ENCODE measurements at regions not wholly inside any gene's neighbourhood (a gene's known extent, or its start where the extent isn't known, plus 50 kb on each side); places are given as distances from the start of the nearest gene placed in this dataset.

DNA sequence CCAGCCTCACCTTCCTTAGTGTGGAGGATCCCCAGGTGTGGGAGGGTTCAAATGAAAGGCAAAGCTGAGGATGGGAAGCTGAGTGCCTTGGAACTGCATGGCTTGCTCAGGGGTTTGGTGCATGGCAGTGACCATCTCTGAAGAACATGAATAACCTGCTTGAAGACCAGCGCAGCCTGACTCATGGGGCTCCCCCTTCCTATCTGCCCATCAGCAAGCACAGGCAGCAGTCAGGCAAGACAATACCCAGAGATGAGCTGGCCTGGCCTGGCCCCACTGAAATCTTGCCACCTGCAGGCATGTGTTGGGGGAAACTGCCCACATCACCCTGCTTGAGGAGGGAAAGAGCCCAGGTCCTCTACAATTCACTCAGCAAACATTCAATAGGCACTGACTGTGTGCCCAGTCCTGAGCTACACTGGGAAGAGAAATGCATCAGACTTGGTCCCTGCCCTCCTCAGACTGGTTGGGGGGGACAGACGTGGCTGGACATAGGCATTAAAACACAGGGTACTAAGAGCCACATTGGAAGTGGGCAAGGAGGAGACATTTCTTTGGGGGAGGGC lies 105.0 kb upstream of the ALDH1B1 start:
- no peaks in the 10 kb centered on the region for H3K79me2 ChIP-seq (ENCODE audit: low read length)
- H3K27ac ChIP-seq (ENCODE audit: low read length): no peak overlapping the region
- TF ChIP-seq, protein P1, sequence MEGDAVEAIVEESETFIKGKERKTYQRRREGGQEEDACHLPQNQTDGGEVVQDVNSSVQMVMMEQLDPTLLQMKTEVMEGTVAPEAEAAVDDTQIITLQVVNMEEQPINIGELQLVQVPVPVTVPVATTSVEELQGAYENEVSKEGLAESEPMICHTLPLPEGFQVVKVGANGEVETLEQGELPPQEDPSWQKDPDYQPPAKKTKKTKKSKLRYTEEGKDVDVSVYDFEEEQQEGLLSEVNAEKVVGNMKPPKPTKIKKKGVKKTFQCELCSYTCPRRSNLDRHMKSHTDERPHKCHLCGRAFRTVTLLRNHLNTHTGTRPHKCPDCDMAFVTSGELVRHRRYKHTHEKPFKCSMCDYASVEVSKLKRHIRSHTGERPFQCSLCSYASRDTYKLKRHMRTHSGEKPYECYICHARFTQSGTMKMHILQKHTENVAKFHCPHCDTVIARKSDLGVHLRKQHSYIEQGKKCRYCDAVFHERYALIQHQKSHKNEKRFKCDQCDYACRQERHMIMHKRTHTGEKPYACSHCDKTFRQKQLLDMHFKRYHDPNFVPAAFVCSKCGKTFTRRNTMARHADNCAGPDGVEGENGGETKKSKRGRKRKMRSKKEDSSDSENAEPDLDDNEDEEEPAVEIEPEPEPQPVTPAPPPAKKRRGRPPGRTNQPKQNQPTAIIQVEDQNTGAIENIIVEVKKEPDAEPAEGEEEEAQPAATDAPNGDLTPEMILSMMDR (IDR thresholded peaks at IDR 0.05; ENCODE audit: low read depth, low read length): no peak
- TF ChIP-seq EZH2phosphoT487 (IDR thresholded peaks at IDR 0.05; ENCODE audit: low read depth): no peak
- H3K36me3 ChIP-seq (replicated peaks; ENCODE audit: low read depth, low read length): no peaks in the 10 kb centered on the region
- H2AFZ ChIP-seq (ENCODE audit: low read depth, low read length): no peak overlapping the region
- H3K4me2 ChIP-seq (ENCODE audit: low read length): no peak overlapping the region
- H3K9ac ChIP-seq (ENCODE audit: low read length): no peak overlapping the region
- no peak overlapping the region for H3K4me3 ChIP-seq (ENCODE audit: low read length)
- H3K27me3 ChIP-seq (ENCODE audit: low read depth, low read length): no peaks in the 10 kb centered on the region
- H3K9me3 ChIP-seq (ENCODE audit: insufficient read depth, low read length): no peaks in the 10 kb centered on the region
- no peaks in the 10 kb centered on the region for H3K4me1 ChIP-seq (ENCODE audit: low read length)
- H4K20me1 ChIP-seq (ENCODE audit: insufficient read depth, low read length): no peaks in the 10 kb centered on the region

DNA sequence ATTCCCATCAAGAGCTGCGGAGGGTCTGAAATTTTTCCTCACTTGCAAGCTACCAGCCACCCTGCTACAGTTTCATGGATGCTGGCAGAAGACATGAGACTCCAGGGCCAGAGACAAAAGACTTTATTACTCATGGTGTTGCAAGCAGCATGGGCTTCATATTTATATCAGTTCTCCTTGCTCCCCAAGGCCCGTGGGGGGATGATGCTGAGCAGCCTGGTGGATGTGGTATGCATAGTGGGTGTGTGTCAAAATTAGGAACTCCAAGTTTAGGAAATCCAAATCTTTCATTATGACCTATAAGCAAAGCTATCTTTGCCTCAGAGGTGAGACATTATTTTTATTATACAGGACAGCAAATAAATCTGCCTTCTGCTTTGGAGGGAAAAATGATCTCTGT lies 105.7 kb upstream of the ALDH1B1 start:
- Histone ChIP-seq H3K79me2 (ENCODE audit: low read length) (no peaks in the 10 kb centered on the region), H3K9me3 (ENCODE audit: insufficient read depth, low read length) (no peaks in the 10 kb centered on the region), H3K4me3 (ENCODE audit: low read length) (no peak overlapping the region), H3K4me2 (ENCODE audit: low read length) (no peak overlapping the region), H2AFZ (ENCODE audit: low read depth, low read length) (no peak overlapping the region), H3K36me3 (replicated peaks; ENCODE audit: low read depth, low read length) (no peaks in the 10 kb centered on the region), H3K27ac (ENCODE audit: low read length) (no peak overlapping the region), H4K20me1 (ENCODE audit: insufficient read depth, low read length) (no peaks in the 10 kb centered on the region), H3K9ac (ENCODE audit: low read length) (no peak overlapping the region), H3K27me3 (ENCODE audit: low read depth, low read length) (no peaks in the 10 kb centered on the region), H3K4me1 (ENCODE audit: low read length) (no peaks in the 10 kb centered on the region)
- no peak for TF ChIP-seq EZH2phosphoT487 (IDR thresholded peaks at IDR 0.05; ENCODE audit: low read depth)
- TF ChIP-seq, protein P1 (IDR thresholded peaks at IDR 0.05; ENCODE audit: low read depth, low read length): no peak

DNA sequence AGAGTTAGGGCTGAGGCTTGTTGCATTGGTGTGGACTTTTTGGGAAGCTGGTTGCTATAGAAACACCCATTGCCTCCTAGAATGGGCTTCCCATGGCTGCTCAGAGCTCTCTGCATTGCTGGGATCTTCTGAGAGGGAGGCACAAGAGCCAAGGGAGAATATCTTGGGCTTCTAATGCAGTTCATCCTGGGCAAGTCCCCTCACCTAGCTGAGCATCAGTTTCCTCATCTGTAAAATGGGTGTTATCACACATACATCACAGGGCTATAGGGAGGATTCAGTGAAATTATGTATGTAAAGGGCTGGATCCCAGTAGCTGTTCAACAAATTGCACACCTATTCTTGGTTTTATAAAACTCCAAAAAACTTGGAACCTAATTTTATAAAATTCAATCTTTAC lies 106.1 kb upstream of the ALDH1B1 start:
- Histone ChIP-seq H3K9ac (ENCODE audit: low read length) (no peak overlapping the region), H3K36me3 (replicated peaks; ENCODE audit: low read depth, low read length) (no peaks in the 10 kb centered on the region), H3K79me2 (ENCODE audit: low read length) (no peaks in the 10 kb centered on the region), H3K27ac (ENCODE audit: low read length) (no peak overlapping the region), H3K4me2 (ENCODE audit: low read length) (no peak overlapping the region), H3K4me3 (ENCODE audit: low read length) (no peak overlapping the region), H4K20me1 (ENCODE audit: insufficient read depth, low read length) (no peaks in the 10 kb centered on the region), H3K9me3 (ENCODE audit: insufficient read depth, low read length) (no peaks in the 10 kb centered on the region), H3K4me1 (ENCODE audit: low read length) (no peaks in the 10 kb centered on the region), H3K27me3 (ENCODE audit: low read depth, low read length) (no peaks in the 10 kb centered on the region), H2AFZ (ENCODE audit: low read depth, low read length) (no peak overlapping the region)
- no peak for TF ChIP-seq EZH2phosphoT487 (IDR thresholded peaks at IDR 0.05; ENCODE audit: low read depth)
- TF ChIP-seq, protein P1 (IDR thresholded peaks at IDR 0.05; ENCODE audit: low read depth, low read length): no peak

DNA sequence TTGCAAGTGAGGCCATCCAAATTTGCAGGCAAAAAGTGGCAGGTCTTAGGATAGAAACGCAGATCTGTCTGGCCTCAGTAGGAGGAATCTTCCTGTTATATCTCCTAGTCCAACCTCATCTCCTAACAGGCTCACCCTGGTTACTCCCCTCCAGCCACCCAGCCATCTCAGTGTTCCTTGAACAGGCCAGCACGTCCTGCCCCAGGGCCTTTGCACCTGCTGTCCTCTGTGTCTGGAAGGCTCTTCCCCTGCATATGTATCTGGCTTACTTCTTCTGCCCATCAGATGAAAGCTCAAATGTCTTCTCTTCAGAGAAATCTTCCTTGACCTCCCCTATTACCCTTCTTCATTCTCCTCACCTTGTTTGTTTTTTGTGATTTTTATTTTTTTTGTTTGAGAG lies 107.3 kb upstream of the ALDH1B1 start:
- Histone ChIP-seq H3K4me3 (ENCODE audit: low read length) (no peak overlapping the region), H3K36me3 (replicated peaks; ENCODE audit: low read depth, low read length) (no peaks in the 10 kb centered on the region), H3K9me3 (ENCODE audit: insufficient read depth, low read length) (no peaks in the 10 kb centered on the region), H3K79me2 (ENCODE audit: low read length) (no peaks in the 10 kb centered on the region), H2AFZ (ENCODE audit: low read depth, low read length) (no peak overlapping the region), H3K27ac (ENCODE audit: low read length) (no peak overlapping the region), H3K4me2 (ENCODE audit: low read length) (no peak overlapping the region), H3K9ac (ENCODE audit: low read length) (no peak overlapping the region), H3K4me1 (ENCODE audit: low read length) (no peaks in the 10 kb centered on the region), H4K20me1 (ENCODE audit: insufficient read depth, low read length) (no peaks in the 10 kb centered on the region), H3K27me3 (ENCODE audit: low read depth, low read length) (no peaks in the 10 kb centered on the region)
- TF ChIP-seq, protein P1 (IDR thresholded peaks at IDR 0.05; ENCODE audit: low read depth, low read length): no peak
- TF ChIP-seq EZH2phosphoT487 (IDR thresholded peaks at IDR 0.05; ENCODE audit: low read depth): no peak

Measured in OCI-LY3 (cell line).